ENCODE measurements at regions not wholly inside any gene's neighbourhood (a gene's known extent, or its start where the extent isn't known, plus 50 kb on each side); places are given as distances from the start of the nearest gene placed in this dataset.

DNA sequence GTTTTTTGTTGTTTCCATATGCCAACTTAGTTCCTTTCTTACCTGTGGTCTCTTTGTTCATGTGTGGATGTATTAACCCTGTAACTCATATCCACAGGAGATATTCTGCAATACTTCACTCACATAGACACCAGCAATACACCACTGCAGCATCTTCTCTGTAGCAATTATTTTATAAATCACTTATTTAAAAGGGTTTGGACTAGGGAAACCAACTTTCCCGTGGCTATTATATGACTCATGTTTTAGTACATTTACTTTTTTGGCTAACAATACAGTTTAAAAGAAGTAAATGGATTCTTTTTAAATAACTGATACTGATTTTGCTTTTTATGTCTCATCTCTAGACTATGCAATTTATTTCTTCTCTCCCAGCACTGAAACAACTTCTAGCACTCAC is 488.9 kb downstream of the MBD2 start:
- TF ChIP-seq, protein P1, sequence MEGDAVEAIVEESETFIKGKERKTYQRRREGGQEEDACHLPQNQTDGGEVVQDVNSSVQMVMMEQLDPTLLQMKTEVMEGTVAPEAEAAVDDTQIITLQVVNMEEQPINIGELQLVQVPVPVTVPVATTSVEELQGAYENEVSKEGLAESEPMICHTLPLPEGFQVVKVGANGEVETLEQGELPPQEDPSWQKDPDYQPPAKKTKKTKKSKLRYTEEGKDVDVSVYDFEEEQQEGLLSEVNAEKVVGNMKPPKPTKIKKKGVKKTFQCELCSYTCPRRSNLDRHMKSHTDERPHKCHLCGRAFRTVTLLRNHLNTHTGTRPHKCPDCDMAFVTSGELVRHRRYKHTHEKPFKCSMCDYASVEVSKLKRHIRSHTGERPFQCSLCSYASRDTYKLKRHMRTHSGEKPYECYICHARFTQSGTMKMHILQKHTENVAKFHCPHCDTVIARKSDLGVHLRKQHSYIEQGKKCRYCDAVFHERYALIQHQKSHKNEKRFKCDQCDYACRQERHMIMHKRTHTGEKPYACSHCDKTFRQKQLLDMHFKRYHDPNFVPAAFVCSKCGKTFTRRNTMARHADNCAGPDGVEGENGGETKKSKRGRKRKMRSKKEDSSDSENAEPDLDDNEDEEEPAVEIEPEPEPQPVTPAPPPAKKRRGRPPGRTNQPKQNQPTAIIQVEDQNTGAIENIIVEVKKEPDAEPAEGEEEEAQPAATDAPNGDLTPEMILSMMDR (conservative IDR thresholded peaks at IDR 0.05 in 1 of 2, IDR thresholded peaks at IDR 0.05 in 1 of 2; ENCODE audit: low read depth in 1 of 2, low read length in 2 of 2), result no peak

GRCh38 chr18:53715243-53715853 is 509.1 kb downstream of the MBD2 start:
- TF ChIP-seq EZH2 (IDR thresholded peaks at IDR 0.05; ENCODE audit: low read length, missing control alignments), result no peak
- TF ChIP-seq, protein P1 (conservative IDR thresholded peaks at IDR 0.05 in 1 of 2, IDR thresholded peaks at IDR 0.05 in 1 of 2; ENCODE audit: low read depth in 1 of 2, low read length in 2 of 2), result no peak
- Histone ChIP-seq H3K27me3 (ENCODE audit: control insufficient read depth, insufficient read depth, low read length) (no peaks in the 10 kb centered on the region), H2AFZ (ENCODE audit: low read length) (no peak overlapping the region), H3K79me2 (ENCODE audit: control insufficient read depth, insufficient read depth, low read length) (no peaks in the 10 kb centered on the region), H3K9me3 (ENCODE audit: control insufficient read depth, insufficient read depth, low read depth, low read length) (no peaks in the 10 kb centered on the region), H3K36me3 (ENCODE audit: control insufficient read depth, insufficient read depth, low read length) (no peaks in the 10 kb centered on the region), H3K4me2 (ENCODE audit: extremely low read depth, insufficient read depth, low read length) (no peak overlapping the region), H3K27ac (ENCODE audit: insufficient read depth, low read length) (no peak overlapping the region), H3K4me3 (replicated peaks in 1 of 4; ENCODE audit: control extremely low read depth in 1 of 4, insufficient read depth in 1 of 4, low read depth in 3 of 4, low read length in 4 of 4) (no peak overlapping the region), H3K4me1 (ENCODE audit: control insufficient read depth, extremely low read depth, insufficient read depth, low read length) (no peaks in the 10 kb centered on the region), H3K9ac (ENCODE audit: insufficient read depth, low read length) (no peak overlapping the region), H4K20me1 (ENCODE audit: control insufficient read depth, extremely low read depth, insufficient read depth, low read length) (no peaks in the 10 kb centered on the region)
- DNase-seq (ENCODE audit: low read depth in 2 of 2), result no peak

More for the DNA sequence above, 488.9 kb downstream of the MBD2 start:
- no peak overlapping the region for H3K4me2 ChIP-seq (ENCODE audit: extremely low read depth, insufficient read depth, low read length)
- no peaks in the 10 kb centered on the region for H3K79me2 ChIP-seq (ENCODE audit: control insufficient read depth, insufficient read depth, low read length)
- no peak overlapping the region for H3K27ac ChIP-seq (ENCODE audit: insufficient read depth, low read length)
- H2AFZ ChIP-seq (ENCODE audit: low read length), result no peak overlapping the region
- H3K9ac ChIP-seq (ENCODE audit: insufficient read depth, low read length), result no peak overlapping the region
- no peaks in the 10 kb centered on the region for H3K36me3 ChIP-seq (ENCODE audit: control insufficient read depth, insufficient read depth, low read length)
- H3K9me3 ChIP-seq (ENCODE audit: control insufficient read depth, insufficient read depth, low read depth, low read length), result no peaks in the 10 kb centered on the region
- H3K4me1 ChIP-seq (ENCODE audit: control insufficient read depth, extremely low read depth, insufficient read depth, low read length), result no peaks in the 10 kb centered on the region
- no peak for DNase-seq (ENCODE audit: low read depth in 2 of 2)
- H3K27me3 ChIP-seq (ENCODE audit: control insufficient read depth, insufficient read depth, low read length), result no peaks in the 10 kb centered on the region
- no peak overlapping the region for H3K4me3 ChIP-seq (replicated peaks in 1 of 4; ENCODE audit: control extremely low read depth in 1 of 4, insufficient read depth in 1 of 4, low read depth in 3 of 4, low read length in 4 of 4)
- H4K20me1 ChIP-seq (ENCODE audit: control insufficient read depth, extremely low read depth, insufficient read depth, low read length), result no peaks in the 10 kb centered on the region

DNA sequence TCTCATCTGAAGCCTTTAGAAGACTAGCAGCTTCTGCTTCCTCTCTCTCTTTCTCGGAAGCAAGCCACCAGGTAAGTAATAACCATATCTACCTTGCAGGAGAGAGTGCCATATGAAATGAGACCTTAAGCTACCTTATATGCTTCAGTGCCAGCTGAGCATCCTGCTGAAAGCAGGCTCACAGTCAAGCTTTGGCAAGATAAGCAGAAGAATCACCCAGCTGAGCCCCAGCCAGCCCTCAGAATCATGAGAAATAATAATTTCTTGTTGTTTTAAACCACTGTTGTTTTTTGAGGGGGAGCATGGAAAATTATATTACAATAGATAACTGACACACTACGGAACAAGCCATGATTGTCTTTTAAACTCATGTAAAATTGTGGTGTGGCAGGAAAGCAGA is 514.4 kb downstream of the MBD2 start:
- Histone ChIP-seq H3K4me3 (replicated peaks in 1 of 4; ENCODE audit: control extremely low read depth in 1 of 4, insufficient read depth in 1 of 4, low read depth in 3 of 4, low read length in 4 of 4) (no peak overlapping the region), H3K4me1 (ENCODE audit: control insufficient read depth, extremely low read depth, insufficient read depth, low read length) (no peaks in the 10 kb centered on the region), H3K4me2 (ENCODE audit: extremely low read depth, insufficient read depth, low read length) (no peak overlapping the region), H4K20me1 (ENCODE audit: control insufficient read depth, extremely low read depth, insufficient read depth, low read length) (no peaks in the 10 kb centered on the region), H3K27me3 (ENCODE audit: control insufficient read depth, insufficient read depth, low read length) (no peaks in the 10 kb centered on the region), H3K79me2 (ENCODE audit: control insufficient read depth, insufficient read depth, low read length) (no peaks in the 10 kb centered on the region), H2AFZ (ENCODE audit: low read length) (no peak overlapping the region), H3K27ac (ENCODE audit: insufficient read depth, low read length) (no peak overlapping the region), H3K36me3 (ENCODE audit: control insufficient read depth, insufficient read depth, low read length) (no peaks in the 10 kb centered on the region), H3K9ac (ENCODE audit: insufficient read depth, low read length) (no peak overlapping the region), H3K9me3 (ENCODE audit: control insufficient read depth, insufficient read depth, low read depth, low read length) (no peaks in the 10 kb centered on the region)
- no peak for TF ChIP-seq EZH2 (IDR thresholded peaks at IDR 0.05; ENCODE audit: low read length, missing control alignments)
- TF ChIP-seq, protein P1 (conservative IDR thresholded peaks at IDR 0.05 in 1 of 2, IDR thresholded peaks at IDR 0.05 in 1 of 2; ENCODE audit: low read depth in 1 of 2, low read length in 2 of 2), result no peak
- no peak for DNase-seq (ENCODE audit: low read depth in 2 of 2)

Measured in fibroblast of lung (primary cell).